ENCODE measurements at regions not wholly inside any gene's neighbourhood (a gene's known extent, or its start where the extent isn't known, plus 50 kb on each side); places are given as distances from the start of the nearest gene placed in this dataset.
"Not testable (repeated sequence)": the region's sequence is repeated elsewhere in the genome, so short reads cannot be mapped to it uniquely, and the experiment has no call there.

- in situ Hi-C loops (cut with HindIII; ENCODE audit: low sequenced_read_pairs), result no loop called here
Measured at GRCh38 chr9:80521151-80521550, 949.4 kb downstream of the TLE4 start.

- in situ Hi-C loops (cut with HindIII; ENCODE audit: low sequenced_read_pairs), result no loop called here
Measured at GRCh38 chr9:80520231-80520630, 948.5 kb downstream of the TLE4 start.

GRCh38 chr9:80518441-80518840, 946.7 kb downstream of the TLE4 start:
- in situ Hi-C loops (cut with HindIII; ENCODE audit: low sequenced_read_pairs), result no loop called here

- in situ Hi-C loops (cut with HindIII; ENCODE audit: low sequenced_read_pairs), result no loop called here
Measured at GRCh38 chr9:80516679-80517078, 944.9 kb downstream of the TLE4 start.

- in situ Hi-C loops (cut with HindIII; ENCODE audit: low sequenced_read_pairs), result no loop called here
Measured at GRCh38 chr9:80509358-80509757, 937.6 kb downstream of the TLE4 start.

- in situ Hi-C loops (cut with HindIII; ENCODE audit: low sequenced_read_pairs), result no loop called here
Measured at GRCh38 chr9:80507611-80508010, 935.8 kb downstream of the TLE4 start.

- in situ Hi-C loops (cut with HindIII; ENCODE audit: low sequenced_read_pairs), result no loop called here
Measured at GRCh38 chr9:80504601-80505230, 933.0 kb downstream of the TLE4 start.

GRCh38 chr9:80503671-80504281, 932.0 kb downstream of the TLE4 start:
- in situ Hi-C loops (cut with HindIII; ENCODE audit: low sequenced_read_pairs), result no loop called here

- in situ Hi-C loops (cut with HindIII; ENCODE audit: low sequenced_read_pairs), result no loop called here
Measured at GRCh38 chr9:80502306-80502705, 930.5 kb downstream of the TLE4 start.

GRCh38 chr9:80501635-80502034, 929.9 kb downstream of the TLE4 start:
- in situ Hi-C loops (cut with HindIII; ENCODE audit: low sequenced_read_pairs), result no loop called here

- in situ Hi-C loops (cut with HindIII; ENCODE audit: low sequenced_read_pairs), result no loop called here
Measured at GRCh38 chr9:80500300-80500699, 928.5 kb downstream of the TLE4 start.

- in situ Hi-C loops (cut with HindIII; ENCODE audit: low sequenced_read_pairs), result no loop called here
Measured at GRCh38 chr9:80498001-80498555, 926.3 kb downstream of the TLE4 start.

- in situ Hi-C loops (cut with HindIII; ENCODE audit: low sequenced_read_pairs), result no loop called here
Measured at GRCh38 chr9:80496901-80497556, 925.3 kb downstream of the TLE4 start.

- in situ Hi-C loops (cut with HindIII; ENCODE audit: low sequenced_read_pairs), result no loop called here
Measured at GRCh38 chr9:80493258-80493657, 921.5 kb downstream of the TLE4 start.

- in situ Hi-C loops (cut with HindIII; ENCODE audit: low sequenced_read_pairs), result no loop called here
Measured at GRCh38 chr9:80492221-80492620, 920.5 kb downstream of the TLE4 start.

GRCh38 chr9:80491086-80491696, 919.4 kb downstream of the TLE4 start:
- in situ Hi-C loops (cut with HindIII; ENCODE audit: low sequenced_read_pairs), result no loop called here

GRCh38 chr9:80489329-80489728, 917.6 kb downstream of the TLE4 start:
- in situ Hi-C loops (cut with HindIII; ENCODE audit: low sequenced_read_pairs), result no loop called here

GRCh38 chr9:80485420-80486250, 913.9 kb downstream of the TLE4 start:
- in situ Hi-C loops (cut with HindIII; ENCODE audit: low sequenced_read_pairs), result no loop called here

- in situ Hi-C loops (cut with HindIII; ENCODE audit: low sequenced_read_pairs), result not testable (repeated sequence)
Measured at GRCh38 chr9:80482251-80482650, 910.5 kb downstream of the TLE4 start.

GRCh38 chr9:80467632-80468031, 895.9 kb downstream of the TLE4 start:
- in situ Hi-C loops (cut with HindIII; ENCODE audit: low sequenced_read_pairs), result no loop called here

- in situ Hi-C loops (cut with HindIII; ENCODE audit: low sequenced_read_pairs), result no loop called here
Measured at GRCh38 chr9:80465556-80465955, 893.8 kb downstream of the TLE4 start.
